GM21723 (cell line): ENCODE measurements at regions not wholly inside any gene's neighbourhood (a gene's known extent, or its start where the extent isn't known, plus 50 kb on each side); places are given as distances from the start of the nearest gene placed in this dataset.
A peak's percentile ranks its signal among the peaks of the same experiment; 100 is the strongest.

ENCODE experiments used
- ATAC-seq: cut with Tn5 transposase; IDR thresholded peaks from one replicate; pipeline ENCODE4 v1.9.1; 2021; ENCODE audit warnings: mild to moderate bottlenecking, moderate library complexity; ENCODE audit not compliant: unreplicated experiment

DNA sequence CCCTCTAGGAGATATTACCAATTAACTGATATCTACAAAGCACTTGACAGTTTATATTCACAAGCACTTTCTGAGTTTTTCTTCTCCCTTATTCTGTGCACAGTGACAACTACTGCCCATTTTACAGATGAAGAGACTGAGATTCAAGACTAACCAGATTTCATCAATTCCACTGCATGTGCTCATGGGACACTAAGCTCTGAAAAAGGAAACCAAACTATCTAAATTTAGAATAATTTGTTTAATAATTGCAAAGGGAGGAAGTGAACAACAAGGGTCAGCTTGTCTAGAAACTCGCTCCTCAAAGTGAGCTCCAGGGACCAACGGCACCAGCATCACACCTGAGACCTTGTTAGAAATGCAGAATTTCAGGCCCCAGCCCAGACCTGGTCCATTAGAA, 50.8 kb upstream of the MYLIP start:
- peak; percentile 74 for ATAC-seq

GRCh38 chr6:16069671-16070070, 59.2 kb upstream of the MYLIP start:
- ATAC-seq, result no peak

GRCh38 chr6:16069222-16069621, 59.7 kb upstream of the MYLIP start:
- no peak for ATAC-seq

DNA sequence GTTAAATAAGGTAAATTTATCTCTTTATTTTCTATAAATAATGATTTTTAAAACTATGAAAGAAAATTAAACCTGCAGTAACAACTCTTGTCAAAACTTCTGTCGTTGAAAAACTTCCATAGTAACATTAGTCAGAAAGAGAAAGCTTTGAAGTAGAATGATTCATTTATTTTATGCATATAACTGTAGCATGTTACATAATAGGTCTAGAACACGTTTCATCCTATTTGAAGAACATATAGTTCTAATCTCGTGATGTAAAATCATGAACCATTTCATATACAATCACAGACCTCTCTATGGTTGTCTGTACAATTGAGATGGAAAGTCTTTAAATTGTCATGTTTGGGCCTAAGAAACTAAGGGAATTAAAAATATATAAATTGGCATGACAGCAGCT, 61.3 kb upstream of the MYLIP start:
- no peak for ATAC-seq

DNA sequence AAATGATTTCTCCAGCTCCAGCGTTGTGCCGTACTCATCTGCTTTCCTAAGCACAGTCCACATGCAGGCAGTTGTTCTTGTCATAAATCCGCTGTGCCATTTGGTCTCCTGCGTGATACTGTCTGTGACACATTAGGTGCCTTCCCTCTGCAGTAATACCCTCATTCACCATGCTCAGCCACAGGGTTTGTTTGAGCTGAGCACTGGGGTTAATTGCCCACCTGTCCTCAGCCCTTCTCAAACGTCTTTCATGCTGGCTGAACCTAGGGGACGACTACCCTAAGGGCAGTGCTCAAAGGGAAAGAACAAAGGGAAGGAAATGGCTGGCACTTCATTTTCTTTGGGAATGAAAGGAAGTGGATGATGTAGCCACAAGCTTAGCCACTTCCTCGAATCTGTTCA, 64.2 kb upstream of the MYLIP start:
- no peak for ATAC-seq

GRCh38 chr6:16063580-16063979, 65.3 kb upstream of the MYLIP start:
- ATAC-seq, result no peak

GRCh38 chr6:16061818-16062217, 67.1 kb upstream of the MYLIP start:
- no peak for ATAC-seq

DNA sequence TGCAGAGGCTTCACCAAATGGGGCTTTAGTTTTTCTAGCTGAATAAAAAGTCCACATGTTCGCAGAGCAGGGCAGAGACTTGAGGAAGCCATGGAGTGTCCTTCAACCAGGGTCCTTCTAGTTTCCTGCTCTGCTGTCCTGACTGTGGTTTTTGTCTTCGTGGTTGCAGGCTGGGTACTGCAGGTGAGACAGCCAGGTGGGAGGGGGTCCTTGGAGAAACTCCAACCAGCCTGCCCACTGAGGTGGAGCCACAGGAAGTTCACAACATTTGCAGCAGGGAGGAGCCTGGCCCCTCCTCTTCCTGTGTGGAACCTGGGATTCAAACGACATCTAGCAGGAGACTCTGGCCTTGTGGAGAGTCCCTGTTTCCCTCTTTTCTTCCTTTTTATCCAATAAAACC, 68.8 kb upstream of the MYLIP start:
- no peak for ATAC-seq

DNA sequence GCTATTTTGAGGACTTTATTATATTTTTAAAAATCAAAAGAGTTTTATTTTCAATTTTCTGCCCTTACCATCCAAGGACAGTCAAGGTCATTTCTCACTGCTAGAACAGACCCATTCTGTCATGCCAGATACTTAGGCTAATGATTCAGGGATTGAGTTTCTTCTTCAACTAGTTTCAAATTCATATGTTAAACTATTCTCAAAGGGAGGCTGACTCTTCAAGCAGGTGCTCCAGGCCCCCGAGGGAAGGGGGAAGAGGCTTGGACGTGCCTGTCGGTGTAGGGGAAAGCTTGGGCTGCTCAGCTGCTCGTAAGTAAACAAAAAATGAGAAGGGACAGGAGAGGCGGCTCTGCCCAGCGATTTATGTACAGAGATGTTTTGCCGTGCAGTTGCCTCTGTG, 69.4 kb upstream of the MYLIP start:
- ATAC-seq, result no peak

DNA sequence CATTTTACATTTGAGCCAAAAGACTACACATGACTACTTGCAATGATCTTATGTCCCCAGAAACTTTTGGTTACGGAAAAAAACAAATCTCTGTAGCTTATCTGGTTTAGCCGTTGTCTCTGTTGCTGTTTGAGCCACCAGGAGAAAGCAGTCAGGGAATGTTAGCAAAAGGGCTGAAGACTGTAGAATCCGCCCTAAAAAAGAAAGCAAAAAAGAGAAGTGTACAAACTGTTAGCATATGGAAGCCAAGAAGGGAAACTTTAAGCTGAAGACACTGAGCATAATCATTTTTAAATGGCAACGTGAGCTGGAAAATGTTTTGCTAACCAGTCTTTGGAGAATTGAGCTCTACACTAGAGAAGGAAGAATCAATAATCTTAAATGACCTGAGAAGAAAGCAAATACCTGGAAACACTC, 69.9 kb upstream of the MYLIP start:
- no peak for ATAC-seq

DNA sequence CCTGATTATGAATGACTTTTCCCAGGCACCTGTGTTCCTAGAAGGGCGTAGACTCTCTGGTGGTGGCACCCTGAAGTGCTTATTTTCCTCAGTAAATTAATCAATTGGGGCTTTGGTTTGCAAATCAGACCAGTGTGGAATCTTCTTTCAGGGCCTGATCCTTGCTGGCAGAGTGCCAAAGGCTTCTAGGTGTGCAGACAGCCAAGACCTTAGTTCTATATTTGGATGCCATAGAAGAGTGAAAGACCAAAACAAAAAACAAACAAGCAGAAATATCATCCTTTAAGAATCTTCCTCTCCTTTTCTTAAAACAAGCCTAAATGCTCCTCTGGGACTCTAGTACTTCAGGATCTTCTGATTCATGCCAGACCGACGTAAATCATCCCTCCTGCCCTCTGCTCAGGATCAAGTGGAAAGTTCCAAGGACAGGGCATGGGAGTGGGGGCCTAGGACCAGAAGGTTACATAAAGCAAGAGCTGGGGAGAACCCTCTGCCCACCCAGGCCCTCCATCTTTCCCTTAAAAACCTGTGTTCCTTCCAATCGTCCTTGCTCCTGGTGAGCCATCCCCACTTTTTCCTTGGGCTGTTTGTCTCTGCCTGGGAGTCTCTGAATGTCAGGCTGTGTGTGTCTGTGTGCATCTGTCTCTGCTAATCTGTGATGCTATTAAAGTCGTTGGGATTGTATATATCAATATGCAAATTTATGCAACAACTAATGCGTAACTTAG, 70.5 kb upstream of the MYLIP start:
- ATAC-seq, result no peak

DNA sequence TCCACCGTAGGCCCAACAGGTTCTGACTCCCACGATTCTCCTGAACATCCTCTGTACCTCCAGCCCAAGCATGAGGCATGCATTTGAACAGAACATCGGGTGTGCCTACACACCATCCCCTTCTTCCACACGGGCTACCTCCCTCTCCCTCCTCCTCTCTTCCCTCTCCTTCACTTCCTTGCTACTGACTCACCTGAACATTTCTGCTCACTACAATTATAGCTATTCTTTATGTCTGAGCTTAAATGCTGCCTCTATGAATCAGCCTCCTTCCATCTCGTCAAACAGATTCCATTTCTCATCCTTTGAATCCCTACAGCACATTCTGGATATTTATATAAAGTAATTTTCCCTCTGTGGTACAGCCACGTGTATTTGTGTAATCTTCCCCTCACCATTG, 71.4 kb upstream of the MYLIP start:
- ATAC-seq, result no peak

- no peak for ATAC-seq
Measured at GRCh38 chr6:16056263-16056870, 72.5 kb upstream of the MYLIP start.

- ATAC-seq, result no peak
Measured at GRCh38 chr6:16055852-16056251, 73.0 kb upstream of the MYLIP start.

- no peak for ATAC-seq
Measured at GRCh38 chr6:16049168-16049567, 79.7 kb upstream of the MYLIP start.

DNA sequence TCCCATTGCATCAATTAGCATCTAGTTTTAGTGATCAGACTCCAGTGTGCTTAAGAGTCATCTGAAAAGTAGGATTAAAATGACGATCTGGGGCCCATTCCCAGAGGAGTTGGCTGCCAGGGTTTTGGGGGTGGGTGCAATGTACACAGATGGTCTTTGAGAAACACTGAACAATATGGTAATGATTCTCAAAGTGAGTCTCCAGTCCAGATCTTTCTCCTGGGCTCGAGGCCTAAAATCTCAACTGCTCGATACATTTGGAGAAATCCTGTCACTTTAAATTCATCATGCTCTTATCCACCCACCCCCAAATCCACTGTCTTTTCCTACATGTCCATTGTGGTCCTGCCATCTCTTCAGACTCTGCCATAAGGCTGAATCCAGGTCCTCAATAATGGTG, 80.7 kb upstream of the MYLIP start:
- no peak for ATAC-seq

- ATAC-seq, result no peak
Measured at GRCh38 chr6:16047435-16047990, 81.4 kb upstream of the MYLIP start.

GRCh38 chr6:16045238-16045637, 83.6 kb upstream of the MYLIP start:
- no peak for ATAC-seq

DNA sequence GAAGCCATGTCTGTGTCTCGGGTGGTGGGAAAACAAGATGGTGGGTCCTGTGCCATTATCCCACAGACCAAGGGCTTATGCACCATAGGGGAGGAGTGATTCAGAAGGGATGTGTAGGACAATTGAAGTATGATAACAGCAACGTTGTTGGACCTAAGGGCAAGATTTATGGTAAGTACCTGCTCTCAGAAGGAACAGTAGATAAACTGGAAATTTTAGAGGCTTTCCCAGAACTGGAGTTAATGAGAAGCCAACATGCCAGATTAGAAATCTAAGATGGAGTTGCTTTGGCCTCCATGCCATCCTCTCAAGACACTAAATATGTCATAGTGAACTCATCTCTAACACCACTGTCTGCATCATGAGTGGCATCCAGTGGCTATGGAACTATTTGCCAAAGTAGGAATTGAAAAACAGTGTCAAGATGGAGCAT, 84.7 kb upstream of the MYLIP start:
- no peak for ATAC-seq

DNA sequence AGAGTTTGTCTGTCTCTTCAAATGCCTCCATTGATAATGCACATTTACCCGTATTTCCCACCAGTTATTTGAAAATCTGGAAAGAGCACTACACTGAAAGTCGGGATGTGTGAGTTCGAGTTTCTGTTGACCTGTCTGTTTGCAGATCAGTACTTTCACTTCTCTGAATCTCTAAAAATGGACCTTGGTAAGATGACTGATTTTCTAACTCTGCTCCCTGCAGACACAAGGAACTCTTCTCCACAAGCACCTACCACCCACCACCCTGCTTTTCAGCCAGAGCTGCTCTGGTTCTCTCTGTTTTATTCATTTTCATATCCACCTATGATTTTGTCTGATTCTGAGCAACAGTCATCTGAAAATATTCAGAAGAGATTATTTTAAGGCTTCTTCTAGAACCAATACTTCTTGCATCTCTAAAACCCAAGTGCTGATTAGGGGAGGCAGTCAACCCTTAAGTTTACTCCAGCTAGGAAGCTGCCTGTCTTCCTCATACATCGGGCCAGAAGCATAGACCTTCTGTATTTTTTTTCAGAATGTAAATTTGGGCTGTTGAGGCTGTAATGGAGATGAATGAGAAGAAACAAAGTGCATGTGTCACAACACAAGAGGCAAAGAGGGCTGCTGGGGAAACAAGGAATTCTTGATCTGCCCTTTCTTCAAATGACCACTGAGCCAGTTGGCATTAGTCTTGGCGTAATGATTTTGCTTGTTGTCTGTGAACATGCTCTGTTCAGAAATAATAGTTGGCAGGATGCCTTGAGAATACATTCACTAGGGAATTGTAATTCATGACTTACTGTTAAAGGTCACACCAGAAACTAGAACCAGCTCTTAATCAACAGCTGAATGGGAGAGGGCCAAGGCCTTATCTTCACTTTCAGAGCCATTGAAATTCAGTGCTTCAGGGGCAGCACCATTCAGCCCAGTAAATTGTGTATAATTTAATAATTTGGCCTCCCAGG, 85.4 kb upstream of the MYLIP start:
- no peak for ATAC-seq

DNA sequence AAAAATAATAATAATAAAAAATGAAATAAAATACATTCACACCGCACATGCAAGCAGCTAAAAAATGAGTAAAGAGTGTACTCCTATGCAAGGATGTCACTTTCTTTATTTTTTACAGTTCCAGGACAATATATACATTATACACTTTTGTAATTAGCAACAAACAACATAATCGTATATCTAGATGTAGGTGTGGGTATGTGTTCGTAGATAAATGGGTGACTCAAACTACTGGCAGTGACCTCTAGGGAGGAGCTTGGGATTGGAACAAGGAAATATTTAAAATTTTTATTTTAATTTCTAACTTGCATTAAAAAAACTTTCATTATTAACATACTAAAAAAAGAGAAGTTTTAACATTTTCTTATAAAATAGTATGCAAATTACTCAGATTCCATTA, 86.1 kb upstream of the MYLIP start:
- no peak for ATAC-seq
